Thyroid gland (tissue), 4 donors: ENCODE measurements at regions not wholly inside any gene's neighbourhood (a gene's known extent, or its start where the extent isn't known, plus 50 kb on each side); places are given as distances from the start of the nearest gene placed in this dataset.

Source experiments
- POLR2A ChIP-seq, 2 donors: fragments of 450-650 bp; IDR thresholded peaks; one replicate each; pipeline ENCODE4 v1.6.1; 2017; ENCODE audit warnings: antibody characterized with exemption in 2 of 2, mild to moderate bottlenecking in 2 of 2, moderate library complexity in 1 of 2
- TF ChIP-seq, protein P1 (sequence below), 6 experiments: fragments of 200-600 bp in 3 of 6; fragments of 450-650 bp in 3 of 6; sonication (generic) in 3 of 6; IDR thresholded peaks; one replicate each; pipeline ENCODE4 v1.5.1; 2016 to 2019; ENCODE audit warnings: antibody characterized with exemption in 6 of 6, mild to moderate bottlenecking in 2 of 6, inconsistent platforms in 1 of 6, moderate library complexity in 1 of 6

DNA sequence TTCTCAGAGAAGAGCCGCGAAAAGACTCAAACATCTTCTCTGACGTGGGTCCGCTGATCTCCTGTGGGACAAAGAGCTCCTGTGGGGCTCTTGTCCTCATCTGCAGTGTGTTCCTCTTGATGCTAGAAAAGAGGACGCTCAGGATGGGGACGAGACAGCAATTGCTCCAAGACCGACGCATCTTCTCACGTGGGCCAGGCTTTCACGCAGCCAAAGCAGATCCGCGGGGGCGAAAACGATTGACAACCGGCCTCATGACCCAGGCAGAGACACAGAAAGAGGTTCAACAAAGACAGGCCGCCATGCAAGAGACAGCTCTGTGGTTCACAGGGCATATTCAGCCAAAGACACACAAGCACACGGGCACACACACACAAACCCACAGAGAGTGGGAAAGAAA lies 971.8 kb upstream of the DEFB115 start:
- TF ChIP-seq, protein P1, sequence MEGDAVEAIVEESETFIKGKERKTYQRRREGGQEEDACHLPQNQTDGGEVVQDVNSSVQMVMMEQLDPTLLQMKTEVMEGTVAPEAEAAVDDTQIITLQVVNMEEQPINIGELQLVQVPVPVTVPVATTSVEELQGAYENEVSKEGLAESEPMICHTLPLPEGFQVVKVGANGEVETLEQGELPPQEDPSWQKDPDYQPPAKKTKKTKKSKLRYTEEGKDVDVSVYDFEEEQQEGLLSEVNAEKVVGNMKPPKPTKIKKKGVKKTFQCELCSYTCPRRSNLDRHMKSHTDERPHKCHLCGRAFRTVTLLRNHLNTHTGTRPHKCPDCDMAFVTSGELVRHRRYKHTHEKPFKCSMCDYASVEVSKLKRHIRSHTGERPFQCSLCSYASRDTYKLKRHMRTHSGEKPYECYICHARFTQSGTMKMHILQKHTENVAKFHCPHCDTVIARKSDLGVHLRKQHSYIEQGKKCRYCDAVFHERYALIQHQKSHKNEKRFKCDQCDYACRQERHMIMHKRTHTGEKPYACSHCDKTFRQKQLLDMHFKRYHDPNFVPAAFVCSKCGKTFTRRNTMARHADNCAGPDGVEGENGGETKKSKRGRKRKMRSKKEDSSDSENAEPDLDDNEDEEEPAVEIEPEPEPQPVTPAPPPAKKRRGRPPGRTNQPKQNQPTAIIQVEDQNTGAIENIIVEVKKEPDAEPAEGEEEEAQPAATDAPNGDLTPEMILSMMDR (IDR thresholded peaks at IDR 0.05), result no peak
- TF ChIP-seq POLR2A (IDR thresholded peaks at IDR 0.05), result no peak
